Kidney tubule cell (primary cell): ENCODE measurements at regions not wholly inside any gene's neighbourhood (a gene's known extent, or its start where the extent isn't known, plus 50 kb on each side); places are given as distances from the start of the nearest gene placed in this dataset.

Experiments used
- DNase-seq: peaks from one replicate; pipeline ENCODE4 v3.0.0-alpha.2; 2018; ENCODE audit warnings: low spot score

DNA sequence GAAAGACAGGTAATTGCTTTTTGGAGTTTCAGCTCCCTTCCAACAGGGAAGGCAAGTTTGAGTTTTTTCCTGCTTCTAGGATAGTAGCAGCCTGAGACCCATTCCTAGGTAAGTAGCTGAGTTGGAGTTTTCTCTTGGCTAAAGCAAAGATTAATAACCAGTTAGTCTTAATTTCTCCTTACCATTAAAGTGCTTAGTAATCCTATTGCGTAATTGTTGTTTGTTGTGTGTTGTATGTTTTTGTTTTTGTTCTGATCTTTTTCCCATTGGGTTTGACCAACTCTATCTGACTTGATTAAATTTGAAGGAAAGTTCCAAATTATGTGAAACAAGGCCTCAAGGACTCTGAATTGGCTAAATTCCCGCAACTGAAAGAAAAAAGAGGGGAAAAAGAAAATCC is 83.5 kb downstream of the TBX22 start:
- DNase-seq = no peak

DNA sequence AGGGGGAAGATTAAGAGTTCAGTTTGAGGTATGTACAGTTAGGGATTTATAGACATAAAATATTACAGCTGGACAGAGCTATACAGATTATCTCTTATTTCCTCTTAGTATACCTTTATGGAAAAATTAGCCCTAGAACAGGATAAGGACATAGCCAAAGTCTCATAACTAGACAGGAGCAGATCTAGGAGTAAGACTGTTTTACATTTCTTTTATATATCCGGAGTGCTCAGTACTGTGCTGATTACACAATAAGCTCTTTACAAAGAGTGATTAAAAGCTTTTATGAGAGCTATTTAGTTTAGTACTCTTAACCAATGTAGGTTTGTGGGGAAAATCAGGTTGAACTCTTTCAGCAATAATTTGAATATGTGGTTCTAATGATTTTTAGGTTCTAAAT is 105.8 kb downstream of the TBX22 start:
- DNase-seq = no peak

DNA sequence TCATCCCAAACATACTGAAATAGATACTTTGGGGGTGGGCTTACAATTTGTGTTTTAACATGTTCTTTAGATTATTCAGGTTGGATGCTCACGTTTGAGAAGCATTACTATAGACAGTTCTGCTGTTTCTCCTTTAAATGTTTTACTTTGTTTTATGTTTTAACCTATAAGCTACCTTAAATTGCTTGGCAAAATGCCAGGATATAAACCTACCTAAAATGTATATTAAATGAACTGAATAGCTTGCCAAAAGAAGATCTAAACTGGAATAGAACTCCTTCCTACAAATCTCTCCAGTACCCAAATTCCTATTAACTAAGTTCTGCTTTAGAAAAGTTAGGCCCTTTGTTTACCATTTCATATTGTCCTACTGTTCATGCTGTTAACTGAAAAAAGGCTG is 124.4 kb downstream of the TBX22 start:
- DNase-seq = no peak

DNA sequence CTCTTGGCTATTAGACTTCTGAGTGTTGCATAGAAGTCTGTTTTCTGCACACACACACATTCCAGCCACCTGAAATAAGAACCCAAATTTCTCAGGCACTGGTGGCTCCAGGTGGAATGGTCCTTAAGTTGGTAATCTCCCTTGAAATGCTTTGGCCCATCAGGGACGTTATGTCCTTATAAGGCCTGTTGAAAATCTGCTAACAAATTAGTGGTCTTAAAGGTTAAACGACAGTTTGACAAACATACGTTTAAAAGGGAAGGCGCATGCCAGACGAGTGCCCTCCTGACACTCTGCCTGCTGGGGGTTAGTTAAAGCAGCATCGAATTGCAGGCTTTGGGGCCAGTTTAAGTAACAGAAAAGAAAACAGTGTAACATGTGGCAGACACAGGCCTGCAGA is 125.0 kb downstream of the TBX22 start:
- no peak for DNase-seq

DNA sequence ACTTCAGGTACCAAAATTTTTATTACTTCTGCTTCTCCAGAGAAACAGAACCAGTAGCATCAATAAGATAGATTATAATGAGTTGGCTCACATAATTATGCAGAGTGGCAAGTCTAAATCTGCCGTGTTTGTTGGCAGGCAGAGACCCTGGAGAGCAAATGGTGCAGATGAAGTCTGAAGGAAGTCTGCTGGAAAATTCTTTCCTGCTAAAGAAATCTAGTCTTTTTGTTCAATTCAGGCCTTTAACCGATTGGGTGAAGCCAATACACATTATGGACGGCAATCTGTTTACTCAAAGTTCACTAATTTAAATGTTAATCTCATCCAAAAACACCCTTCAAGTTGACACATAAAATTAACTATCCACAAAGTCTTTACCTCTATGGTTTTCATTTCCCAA is 156.0 kb downstream of the TBX22 start:
- DNase-seq = no peak

DNA sequence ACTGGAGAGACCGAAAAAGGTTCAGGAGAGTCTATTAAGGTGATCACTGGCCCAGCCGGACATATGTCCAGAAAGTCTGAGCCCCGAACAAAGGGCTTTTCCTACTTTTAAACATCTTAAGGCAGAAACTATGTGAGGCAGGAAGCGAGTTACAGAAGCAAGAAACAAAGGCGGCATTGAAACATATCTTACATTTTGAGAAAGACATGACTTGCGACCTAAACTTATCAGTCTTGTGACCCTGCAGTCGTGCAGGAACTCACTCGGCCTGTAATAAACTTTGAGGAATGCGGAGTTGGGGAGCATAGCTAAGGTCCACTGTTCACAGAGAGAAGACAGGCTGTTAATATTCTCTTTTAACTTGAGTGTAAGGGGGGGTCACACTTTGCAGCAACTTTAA is 158.7 kb downstream of the TBX22 start:
- DNase-seq = no peak

DNA sequence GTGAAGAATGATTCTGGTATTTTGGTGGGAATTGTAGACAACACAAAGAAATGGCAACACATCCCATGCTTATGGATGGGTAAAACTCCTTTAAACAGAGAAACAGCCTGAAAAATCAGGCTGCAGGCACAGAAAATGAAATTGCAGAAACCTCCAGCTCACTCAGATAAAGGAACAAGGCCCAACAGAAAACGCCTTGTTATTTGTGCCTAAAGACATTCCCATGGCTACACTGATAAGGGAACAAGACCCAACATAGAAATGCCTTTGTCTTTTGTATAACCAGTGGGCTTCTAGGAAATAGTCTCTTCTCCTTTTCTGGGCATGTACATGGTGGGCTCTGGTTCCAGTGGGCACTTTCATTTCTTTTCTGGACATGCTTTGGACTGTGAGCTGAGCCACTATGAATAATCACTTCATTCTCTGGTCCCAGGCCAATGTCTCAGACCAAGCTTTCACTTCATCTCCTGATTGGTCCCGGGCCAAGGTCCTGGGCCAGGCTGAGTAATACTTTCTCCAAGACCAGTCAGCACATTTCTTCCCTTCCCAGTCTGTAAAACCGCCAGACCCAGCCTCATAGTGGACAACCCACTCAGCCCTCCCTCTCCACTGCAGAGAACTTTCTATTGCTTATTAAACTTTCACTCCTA is 160.5 kb downstream of the TBX22 start:
- peak; percentile 2 for DNase-seq

DNA sequence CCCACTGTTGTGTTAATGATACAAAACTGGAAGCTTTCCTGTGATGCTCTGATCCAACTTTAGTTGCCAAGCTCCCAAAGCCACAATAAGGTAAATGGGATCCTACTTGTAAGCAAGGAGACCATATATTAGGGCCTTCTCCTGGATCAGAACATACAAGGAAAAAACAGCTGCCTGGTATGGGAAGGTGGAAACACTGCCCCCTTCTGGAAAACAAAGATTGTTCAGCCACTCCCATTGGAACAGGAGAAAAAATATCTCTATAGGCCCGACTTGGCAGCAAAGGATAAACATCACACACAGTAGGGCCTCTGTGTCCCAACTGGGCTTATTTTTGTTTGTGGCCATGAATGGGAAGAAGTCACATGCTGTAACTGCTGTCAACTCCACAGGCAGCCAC is 166.5 kb downstream of the TBX22 start:
- DNase-seq = no peak

DNA sequence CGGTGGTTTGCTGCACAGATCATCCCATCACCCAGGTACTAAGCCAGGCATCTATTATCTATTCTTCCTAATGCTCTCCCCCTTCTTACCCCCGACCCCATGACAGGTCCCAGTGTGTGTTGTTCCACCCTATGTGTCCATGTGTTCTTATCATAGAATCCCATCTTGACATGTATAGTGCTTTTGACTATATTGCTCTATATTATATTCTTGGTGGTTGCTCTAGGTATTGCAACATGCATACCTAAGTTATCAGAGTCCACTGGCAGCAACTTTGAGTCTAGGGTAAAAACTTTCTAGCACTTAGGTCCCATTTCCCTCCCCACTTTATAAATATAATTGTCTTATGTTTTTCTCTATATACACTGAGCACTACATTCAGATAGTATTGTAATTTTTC is 170.3 kb downstream of the TBX22 start:
- DNase-seq = no peak

DNA sequence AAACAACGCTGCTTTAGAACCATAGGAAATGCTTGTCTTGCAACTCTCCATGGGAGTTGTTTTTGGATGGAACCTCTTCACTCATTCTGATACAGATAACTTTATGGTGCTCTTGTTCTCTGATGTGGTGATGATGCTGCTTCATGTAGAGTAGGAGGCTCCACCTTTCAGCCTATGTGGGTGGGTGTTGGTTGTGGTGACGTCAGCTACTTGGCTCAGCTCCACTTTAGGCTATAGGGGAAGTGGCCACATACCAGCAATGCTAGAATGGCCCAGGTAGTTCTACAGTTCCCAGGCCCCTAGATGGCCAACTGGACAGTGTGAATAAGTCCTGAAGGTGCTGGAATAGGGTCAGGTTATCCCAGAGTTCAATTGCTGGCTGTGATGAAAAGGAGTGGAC is 192.1 kb downstream of the TBX22 start:
- DNase-seq = no peak

DNA sequence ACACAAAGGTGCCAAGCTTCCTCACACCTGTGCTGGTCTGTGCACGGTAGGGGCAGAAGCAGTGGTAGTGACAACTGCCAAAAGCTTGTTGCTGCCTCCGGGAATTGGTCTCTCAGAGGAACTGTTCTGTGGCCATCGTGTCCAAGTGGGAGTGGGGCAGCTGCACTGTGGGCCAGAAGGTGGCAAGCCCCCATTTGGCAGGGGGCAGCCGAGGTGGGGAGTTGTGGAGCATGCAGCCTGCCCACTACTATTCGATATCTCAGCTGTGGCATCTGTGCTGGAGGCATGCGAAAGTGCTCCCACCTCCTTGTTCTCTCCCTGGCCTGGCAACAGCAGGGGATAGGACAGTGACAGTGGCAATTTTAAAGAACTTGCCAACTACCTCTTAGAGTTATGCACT is 192.8 kb downstream of the TBX22 start:
- no peak for DNase-seq

DNA sequence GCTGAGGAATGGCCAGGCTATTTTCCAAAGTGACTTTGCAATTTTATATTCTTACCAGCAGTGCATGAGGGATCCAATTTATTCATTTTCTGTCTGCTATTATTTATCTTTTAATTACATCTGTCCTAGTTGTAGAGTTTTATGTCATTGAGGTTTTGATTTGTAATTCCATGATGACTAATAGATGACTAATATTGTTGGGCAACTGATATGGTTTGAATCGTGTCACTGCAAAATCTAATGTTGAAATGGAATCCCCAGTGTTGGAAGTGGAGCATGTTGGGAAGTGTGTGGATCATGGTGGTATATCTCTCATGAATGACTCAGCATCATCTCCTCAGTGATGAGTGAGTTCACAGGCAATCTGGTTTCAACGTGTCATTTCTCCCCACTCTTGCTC is 201.5 kb downstream of the TBX22 start:
- peak; percentile 86 for DNase-seq

DNA sequence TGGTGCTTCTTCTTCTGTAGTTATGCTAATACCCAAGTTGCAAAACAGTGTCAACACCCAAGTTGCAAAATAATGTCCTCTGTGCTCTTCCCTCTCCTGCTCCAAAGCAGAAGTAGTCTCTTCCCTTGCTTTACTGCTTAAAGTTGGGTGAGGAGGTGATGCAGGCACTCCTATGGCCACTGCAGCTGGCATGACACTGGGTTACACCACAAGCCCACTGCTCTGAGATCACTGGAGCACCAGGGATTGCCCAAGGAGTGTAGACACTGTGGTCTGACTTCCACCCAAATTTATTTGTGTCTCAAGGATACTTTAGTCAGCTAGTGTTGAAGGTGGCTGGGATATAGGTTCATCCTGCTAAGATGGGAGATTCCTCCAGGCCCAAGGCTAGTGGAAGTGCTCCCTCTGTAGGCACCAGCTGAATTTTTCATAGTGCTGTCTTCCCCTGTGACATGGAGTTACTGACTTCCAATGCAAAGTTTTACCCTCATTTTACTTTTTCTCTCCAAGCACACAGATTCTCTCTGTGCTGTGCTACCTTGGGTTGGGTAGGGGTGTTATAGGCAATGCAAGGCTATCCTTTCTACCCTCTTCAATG is 196.2 kb upstream of the TENT5D start:
- no peak for DNase-seq

DNA sequence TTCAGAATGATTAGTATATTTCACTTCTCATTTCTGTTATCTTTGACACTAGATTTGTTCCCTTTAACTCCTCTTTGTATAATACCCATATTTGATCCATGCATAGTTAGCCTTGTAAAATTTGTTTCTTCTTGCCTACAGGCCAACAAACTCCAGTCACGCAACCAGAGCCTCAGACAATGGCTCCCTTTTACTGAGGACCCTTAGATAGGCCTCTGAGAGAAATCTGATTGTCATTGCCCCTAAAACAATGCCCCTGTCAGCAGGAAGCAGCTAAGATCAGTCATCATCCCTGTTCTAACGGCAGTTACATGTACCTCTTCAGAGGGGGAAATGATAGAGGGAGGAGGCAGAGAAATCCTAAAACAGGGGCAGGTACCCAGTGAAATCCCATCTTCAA is 190.6 kb upstream of the TENT5D start:
- no peak for DNase-seq

DNA sequence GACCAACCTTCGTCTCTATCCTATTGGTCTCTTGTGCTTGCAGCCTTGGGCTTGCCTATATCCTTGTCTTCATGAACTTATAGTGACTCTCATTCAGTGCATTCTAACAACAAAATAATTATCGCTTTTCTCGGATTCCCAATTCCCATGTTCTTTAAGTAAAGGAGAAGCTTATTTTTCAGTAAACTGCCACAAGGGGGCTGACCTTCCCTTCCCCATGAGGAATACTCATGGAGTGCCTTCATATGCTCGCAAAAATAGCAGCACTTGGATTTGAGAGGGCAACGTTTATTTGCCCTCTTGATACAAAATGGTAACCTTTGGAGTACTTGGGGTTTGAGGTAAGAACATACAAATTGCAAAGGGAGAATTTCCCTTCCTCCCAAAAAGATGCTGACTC is 183.2 kb upstream of the TENT5D start:
- DNase-seq = peak; percentile 6

DNA sequence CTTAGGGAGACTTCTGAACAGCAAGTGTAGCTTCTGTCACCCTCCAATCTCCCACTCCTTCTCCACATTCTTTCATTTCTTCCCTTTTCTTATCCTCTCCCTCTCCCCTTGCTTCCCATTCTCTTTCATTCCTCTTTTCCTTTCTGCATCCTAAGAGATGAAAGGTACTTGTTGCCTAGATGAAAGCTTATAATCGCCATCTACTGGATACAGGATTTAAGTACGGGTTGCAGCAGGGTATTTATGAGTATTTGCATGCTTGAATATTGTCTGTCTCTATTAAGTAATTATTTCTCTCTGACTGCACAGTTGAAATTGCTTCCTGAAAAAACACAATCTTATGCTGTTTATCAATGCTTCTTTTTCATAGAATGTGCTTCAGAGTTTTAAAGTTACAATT is 174.0 kb upstream of the TENT5D start:
- DNase-seq = no peak

DNA sequence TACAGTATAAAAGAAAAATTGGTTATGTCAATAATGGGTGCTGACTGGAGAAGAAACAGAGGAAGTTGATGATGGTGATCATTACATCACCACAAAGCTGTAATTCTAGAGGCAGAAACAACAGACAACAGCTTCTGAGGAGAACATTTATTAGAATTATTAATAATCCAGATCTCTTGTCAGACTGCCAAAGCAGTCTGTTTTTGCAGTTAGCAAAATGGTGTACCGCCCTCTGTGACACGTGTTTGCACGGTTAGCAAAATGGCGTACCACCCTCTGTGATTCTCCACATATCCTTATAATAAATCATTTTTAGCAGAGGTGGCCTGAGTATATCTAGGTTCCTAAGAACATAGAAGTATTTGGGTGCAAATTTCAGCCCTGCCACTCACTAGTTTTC is 154.0 kb upstream of the TENT5D start:
- DNase-seq = no peak

DNA sequence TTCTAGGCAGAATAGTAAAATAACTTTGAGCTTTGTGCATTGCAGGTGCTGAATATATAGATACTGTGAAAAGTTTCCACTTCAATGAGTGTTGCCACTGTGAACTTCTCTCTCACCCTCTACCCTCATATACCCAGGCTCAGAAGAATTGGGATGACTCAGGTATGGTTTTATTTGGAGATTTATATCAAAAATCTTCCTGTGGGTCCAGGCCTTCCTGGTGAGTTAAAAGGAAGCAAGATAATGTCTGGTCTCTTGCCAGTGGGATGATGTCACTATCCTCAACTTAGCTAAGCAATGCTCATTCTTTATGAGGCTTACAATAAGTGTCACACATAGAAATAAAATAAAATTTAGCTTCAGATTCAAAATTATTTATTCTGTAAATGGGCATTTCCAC is 153.3 kb upstream of the TENT5D start:
- DNase-seq = peak; percentile 71

DNA sequence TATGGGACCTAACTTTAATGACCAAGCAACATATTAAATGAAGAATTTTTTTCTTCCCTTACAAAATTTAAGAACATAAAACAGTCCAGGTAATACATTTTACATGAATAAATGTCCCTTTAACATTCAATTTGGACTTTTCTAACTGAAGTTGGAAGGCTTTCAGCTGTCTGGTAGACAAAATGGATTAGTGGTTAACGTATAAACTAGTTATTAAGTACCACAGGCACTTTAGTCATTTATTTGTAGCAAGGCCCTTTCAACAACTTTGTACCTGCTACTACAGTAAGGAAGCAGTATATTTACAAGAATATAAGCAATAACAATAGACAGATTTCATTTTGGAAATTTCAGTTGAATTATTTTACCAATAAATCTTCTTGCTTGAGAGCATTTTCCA is 152.5 kb upstream of the TENT5D start:
- DNase-seq = peak; percentile 25

DNA sequence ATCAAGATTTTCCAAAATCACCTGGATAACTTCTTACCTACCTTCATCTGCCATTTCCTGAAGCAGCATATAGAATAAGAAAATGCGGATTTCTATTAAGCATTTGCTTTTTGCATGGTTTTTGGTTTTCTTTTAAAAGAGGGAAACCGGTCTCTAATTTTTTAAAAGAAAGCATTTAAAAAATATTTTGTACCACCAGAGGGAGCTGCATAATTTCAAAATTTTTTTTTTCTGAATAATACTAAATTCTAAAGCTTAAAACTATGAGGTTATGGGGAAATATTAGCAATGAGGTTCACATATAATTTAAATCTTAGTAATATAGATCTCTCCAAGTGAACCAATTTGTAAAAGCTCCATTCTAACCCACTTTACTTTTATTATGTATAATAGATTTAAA is 137.7 kb upstream of the TENT5D start:
- no peak for DNase-seq

DNA sequence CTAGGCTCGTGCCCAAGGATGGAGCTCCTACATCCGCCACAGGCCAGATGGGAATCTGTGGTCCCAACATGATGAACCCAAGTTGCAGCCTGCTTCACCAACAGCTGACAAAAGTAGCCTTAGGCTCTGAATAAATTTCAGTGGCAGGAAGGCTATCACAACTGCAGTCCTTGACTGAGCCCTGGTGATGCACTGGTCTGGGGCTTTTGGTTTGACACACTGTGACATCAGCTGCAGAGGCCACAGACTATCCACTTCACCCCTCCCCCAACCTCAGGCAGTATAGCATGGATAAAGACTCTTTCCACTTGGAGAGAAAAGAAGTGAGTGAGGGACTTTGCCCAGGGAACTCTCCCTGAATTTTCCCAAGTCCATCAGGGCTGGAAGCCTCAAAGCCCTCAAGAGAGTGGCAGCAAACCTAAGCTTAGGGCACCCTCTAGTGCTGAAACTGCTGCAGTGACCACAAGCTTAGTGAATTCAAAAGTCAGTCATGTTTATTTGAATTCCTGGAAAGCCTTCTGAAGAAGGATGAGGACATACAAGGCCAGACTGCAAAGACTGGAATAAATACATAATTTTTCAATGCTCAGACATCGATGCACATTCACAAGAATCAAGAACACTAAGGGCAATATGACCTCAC is 135.0 kb upstream of the TENT5D start:
- peak; percentile 60 for DNase-seq

DNA sequence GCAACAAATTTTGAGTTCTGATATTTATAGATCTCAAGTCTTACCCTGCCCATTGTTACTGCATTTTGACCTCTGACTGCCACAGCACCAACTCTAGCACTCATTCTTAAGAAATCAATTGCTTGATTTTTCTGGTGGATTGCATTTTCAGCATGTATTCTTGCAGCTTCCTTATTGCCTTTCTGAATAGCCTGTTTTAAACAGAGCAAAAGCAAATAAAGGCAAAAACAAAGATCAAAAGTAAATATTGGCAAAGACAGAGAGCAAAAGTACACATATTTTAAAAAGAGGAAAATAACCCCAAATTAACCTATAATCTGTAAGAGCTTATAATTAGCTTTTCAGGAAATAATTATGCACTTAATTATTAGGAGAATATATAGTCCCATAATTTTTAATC is 129.4 kb upstream of the TENT5D start:
- no peak for DNase-seq

DNA sequence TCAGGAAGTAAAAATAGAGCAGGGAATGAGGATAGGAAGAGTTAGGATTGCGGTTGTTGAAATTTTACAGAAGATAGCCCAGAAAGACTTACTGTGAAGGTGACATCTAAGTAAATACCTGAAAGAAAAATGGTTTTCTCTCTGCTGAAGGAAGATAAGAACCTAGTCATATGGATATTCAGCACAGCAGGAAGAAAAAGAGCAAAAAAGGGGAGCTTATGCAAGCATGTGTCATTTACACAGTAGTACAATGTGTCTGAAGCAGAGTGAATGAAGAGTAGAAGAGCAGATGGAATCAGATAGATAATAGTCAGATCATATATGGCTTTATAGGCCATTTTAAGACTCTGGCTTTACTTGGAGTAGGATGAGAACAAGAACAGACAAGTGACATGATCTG is 126.9 kb upstream of the TENT5D start:
- DNase-seq = no peak

DNA sequence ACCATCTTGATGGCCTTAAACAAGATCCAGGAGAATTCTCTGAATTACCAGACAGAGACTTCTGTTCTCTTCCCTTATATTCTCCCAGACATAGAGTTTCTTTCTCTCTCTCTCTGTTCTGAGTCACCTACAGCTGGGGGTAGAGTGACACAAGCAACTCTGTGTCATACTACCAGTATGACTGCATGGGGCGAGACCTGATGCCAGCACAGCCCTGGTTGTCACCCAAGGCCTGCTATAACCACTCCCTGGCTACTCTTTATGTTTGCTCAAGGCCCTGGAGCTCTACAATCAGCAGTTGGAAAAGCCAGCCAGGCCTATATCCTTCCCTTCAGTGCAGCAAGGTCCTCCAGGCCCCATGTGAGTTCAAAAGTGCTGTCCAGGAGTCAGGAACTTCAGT is 114.2 kb upstream of the TENT5D start:
- DNase-seq = peak; percentile 80
